ENCODE measurements at regions not wholly inside any gene's neighbourhood (a gene's known extent, or its start where the extent isn't known, plus 50 kb on each side); places are given as distances from the start of the nearest gene placed in this dataset.

DNA sequence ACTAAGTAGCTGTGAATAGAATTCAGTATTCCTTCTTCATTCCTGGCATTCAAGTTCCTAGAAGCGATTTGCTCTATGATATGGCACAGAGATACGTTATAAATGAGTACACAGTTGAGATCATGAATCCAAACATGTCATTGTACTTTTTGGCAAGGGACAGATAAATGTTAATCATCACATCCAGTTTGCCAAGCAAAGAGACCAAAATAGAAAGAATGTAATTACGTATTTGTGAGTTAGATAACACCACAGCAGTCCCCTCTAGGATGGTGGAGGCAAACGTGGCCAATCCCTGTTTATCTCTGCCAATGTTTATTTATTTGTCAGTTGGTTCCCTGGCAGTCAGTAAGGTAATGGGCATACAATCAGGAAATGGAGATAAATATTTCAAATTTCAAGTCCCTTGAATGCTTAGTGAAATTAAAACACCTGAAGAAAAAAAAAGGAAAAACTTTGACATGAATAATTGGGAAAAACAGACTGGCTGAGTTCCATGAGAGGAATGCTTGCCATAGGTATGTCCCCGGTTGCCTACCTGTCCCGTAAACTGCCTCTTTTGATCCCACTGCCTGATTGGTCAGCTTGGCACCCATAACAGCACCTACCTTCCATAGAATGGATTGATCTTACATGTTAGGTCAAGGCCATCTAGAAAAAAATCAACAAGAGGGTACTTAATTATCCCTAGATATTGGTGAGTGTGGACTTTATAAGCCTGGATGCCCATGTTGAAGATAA lies 451.1 kb upstream of the NETO1 start:
- H3K4me3 ChIP-seq (ENCODE audit: low read depth, low read length) = no peak overlapping the region
- DNase-seq (ENCODE audit: low read depth) = peak; percentile 0

DNA sequence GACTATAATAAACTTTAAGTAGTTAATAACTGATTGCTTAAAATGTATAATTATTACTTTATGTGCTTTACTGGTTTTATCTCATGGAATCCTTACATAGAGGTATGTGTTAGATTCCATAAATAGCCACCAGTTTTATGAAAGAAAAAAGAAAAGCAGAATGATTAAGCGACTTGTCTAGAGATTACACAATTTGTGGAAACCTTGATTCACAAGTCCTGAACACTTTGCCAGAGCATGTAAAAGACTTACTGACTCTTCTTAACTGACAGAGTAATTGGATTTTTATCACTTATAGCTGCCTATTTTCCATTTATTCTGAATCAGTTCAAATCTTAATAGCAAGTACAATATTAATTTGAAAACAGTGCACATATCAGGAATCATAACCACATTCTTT lies 448.7 kb upstream of the NETO1 start:
- no peak overlapping the region for H3K4me3 ChIP-seq (ENCODE audit: low read depth, low read length)
- peak; percentile 9 for DNase-seq (ENCODE audit: low read depth)

DNA sequence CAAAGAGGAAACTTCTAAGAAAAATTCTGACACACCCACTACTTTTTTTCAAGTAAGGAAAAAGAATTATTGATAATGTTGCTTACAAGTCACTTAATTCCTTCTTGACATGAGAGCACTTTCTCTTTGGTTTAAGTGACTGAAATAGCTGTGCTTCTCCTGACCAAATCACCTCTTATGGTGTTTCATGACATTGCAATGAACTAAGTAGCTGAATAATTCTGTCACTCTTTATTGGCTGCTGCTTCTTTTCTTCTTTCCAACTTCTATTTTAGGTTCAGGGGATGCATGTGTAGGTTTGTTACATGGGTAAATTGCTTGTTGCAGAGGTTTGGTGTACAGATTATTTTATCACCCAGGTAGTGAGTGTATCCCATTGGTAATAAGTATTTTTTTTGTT lies 447.6 kb upstream of the NETO1 start:
- no peak for DNase-seq (ENCODE audit: low read depth)
- no peak overlapping the region for H3K4me3 ChIP-seq (ENCODE audit: low read depth, low read length)

DNA sequence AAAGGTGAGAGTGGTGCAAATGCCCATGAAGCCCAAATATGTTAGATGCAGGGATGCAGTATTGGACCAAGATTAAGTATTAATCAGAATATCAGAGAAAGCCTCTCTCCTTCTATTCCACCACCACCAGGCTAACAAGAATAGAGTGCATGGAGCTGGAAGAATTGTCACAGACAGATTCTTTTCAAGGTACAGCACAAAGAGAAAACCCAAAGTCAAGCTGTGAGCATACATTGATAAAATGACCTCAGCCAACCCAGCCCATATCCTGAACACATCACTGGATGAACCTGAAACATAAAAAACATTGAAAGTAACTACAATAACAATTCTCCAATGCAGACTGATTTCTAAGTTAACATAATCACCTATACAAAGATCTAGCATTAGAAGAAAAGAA lies 445.7 kb upstream of the NETO1 start:
- no peak overlapping the region for H3K4me3 ChIP-seq (ENCODE audit: low read depth, low read length)
- no peak for DNase-seq (ENCODE audit: low read depth)

DNA sequence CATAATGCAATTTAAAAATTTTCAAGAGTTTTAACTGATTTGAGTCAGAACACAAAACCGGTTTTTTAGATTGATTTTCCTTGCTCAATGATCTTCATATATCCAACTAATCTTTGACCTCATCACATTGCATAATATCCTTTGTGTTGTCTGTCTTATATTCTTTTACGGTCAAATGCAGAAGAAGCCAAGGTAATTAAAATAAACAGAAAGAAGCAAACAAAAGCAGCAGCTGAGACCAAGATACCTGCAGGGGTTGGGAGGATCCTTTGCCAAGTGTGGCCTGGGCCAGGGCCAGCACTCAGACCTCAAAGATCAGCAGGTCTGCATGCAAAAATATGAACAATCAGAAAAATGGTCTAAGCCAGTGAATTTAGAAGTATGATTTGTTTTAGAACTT lies 428.9 kb upstream of the NETO1 start:
- DNase-seq (ENCODE audit: low read depth) = no peak
- H3K4me3 ChIP-seq (ENCODE audit: low read depth, low read length) = no peak overlapping the region

DNA sequence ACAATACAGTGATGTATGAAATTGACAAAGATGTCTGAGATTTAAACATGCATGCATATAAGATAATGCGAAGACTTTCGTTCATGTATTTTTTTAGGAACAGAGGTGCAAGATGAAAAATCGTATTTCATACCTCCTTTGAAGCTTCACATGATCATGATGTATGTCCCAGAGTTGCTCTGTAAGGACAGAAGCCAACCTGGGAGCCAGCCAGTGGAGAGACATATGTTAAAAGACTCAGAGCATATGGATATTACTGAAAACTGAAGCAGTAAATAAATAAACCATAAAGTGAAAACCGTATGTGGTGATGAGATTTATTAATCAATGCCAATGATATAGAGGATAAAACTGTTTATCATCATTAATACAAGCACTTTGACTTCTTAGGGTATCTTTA lies 424.4 kb upstream of the NETO1 start:
- DNase-seq (ENCODE audit: low read depth) = no peak
- H3K4me3 ChIP-seq (ENCODE audit: low read depth, low read length) = no peak overlapping the region

DNA sequence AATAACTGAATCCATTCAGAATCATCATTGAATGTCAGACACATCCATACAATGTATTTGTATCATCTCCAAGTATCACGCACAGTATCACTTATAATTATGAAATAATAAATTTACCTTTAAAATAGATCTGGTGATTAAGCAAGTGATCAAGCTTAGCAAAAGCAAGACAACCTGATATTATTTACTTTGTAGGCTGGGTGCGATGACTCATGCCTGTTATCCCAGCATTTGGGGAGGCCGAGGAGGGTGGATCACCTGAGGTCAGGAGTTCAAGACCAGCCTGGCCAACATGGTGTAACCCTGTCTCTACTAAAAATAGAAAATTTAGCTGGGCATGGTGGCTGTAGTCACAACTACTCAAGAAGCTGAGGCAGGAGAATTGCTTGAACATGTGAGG lies 421.0 kb upstream of the NETO1 start:
- H3K4me3 ChIP-seq (ENCODE audit: low read depth, low read length) = no peak overlapping the region
- DNase-seq (ENCODE audit: low read depth) = no peak

DNA sequence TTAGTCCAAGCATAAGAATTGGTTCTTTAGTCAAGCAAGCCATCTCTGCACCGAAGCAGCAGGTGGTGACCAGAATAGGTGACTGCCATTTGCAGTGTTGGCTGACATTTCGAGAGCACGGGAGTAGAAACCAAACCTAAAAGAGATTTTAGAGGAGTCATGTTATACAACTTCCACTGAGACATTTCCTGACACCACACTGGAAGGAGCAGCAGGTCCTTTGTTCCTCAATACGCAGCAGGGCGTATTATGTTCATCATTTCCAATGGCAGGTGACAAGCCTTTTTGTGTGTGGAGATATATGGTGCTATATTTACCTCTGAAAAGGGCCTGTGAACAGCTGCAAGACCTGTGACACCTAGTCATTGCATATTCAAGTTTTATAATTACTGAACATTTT lies 418.8 kb upstream of the NETO1 start:
- no peak overlapping the region for H3K4me3 ChIP-seq (ENCODE audit: low read depth, low read length)
- no peak for DNase-seq (ENCODE audit: low read depth)

DNA sequence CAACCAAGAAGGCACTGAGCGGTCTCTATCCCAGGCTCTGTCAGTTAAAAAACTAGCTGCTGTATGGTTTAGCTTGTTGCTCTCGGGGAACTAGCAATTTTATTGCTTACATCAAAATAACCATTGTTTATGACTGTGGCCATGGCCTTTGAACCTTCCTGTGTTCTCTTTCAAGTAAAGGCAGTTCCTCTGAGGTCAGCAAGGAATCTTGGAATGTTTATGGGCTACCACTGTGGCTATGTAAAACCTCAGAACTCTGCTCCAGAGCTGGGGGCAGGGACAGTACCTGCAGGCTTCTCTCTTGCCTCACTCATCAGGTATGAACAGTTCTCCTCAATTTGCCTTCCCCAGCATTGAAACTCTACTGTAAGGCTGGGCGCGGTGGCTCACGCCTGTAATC lies 416.0 kb upstream of the NETO1 start:
- H3K4me3 ChIP-seq (ENCODE audit: low read depth, low read length) = no peak overlapping the region
- DNase-seq (ENCODE audit: low read depth) = peak; percentile 31

DNA sequence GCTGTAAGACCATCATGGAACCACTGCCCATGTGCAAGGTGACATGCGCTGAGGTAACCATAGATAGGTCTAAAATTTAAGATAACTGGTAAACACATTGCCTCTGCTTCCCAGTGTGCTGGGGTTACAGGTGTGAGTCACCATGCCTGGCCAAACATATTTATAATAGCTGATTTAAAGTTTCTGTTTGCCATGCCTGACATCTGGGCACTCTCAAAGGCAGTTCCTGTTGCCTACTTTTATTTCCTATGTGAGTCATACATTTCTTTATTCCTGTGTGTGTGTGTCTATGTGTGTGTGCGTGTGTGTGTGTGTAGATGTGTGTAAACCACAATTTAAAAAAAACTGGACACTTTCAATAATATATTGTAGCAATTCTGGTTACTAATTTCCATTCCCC lies 415.2 kb upstream of the NETO1 start:
- no peak overlapping the region for H3K4me3 ChIP-seq (ENCODE audit: low read depth, low read length)
- DNase-seq (ENCODE audit: low read depth) = peak; percentile 11

DNA sequence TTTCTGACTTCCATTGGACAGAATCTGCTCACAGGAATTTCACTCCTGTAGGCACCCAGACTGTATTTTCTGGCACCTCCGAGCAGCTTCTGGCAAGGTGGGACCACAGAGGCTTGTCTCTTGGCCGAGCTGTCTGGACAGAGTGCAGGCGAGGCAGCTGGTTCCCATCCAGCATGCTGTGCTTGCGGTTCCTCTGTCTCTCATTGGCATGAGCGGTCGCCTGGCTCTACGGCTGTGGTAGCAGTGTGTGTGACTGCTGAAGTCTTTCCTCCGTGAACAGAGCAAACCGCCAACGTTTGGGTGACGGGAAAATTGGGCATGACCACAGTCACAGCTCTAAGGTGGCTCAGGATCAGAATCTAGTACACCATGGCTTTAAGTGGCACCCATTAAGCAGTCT lies 411.7 kb upstream of the NETO1 start:
- no peak overlapping the region for H3K4me3 ChIP-seq (ENCODE audit: low read depth, low read length)
- DNase-seq (ENCODE audit: low read depth) = no peak

DNA sequence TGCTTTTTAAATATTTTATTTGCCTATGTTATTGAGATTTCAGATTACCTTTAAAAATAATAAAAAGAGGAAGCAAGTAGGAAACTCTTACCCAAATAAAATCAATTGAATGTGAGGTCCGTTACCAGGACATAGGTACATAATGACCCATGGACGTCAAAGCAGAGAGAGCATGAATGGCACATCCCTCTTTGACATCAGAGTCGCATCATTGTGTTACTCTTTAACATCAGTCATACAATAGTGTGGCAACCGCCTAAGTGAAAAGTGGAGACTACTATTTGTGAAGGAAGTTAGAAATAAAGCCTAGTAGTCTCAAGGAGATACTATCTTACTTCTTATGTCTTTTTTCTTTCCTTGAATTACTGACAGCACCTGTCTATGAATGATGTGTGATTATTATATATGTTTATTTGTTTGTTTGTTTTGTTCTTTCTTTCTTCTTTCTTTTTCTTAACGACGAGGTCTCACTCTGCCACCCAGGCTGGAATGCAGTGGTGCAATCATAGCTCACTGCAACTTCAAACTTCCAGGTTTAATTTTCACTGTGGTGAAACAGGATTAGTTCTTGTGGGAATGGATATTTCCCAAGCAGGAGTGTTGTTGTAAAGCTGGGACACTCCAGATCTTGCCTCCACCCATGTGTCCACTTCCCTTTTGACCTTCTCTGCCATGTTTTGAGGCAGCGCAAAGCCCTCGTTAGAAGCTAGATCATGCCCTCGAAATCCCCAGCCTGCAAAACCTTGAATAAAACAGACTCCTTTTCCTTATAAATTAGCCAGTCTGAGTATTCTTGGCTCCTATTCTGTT lies 407.2 kb upstream of the NETO1 start:
- no peak overlapping the region for H3K4me3 ChIP-seq (ENCODE audit: low read depth, low read length)
- DNase-seq (ENCODE audit: low read depth) = no peak

DNA sequence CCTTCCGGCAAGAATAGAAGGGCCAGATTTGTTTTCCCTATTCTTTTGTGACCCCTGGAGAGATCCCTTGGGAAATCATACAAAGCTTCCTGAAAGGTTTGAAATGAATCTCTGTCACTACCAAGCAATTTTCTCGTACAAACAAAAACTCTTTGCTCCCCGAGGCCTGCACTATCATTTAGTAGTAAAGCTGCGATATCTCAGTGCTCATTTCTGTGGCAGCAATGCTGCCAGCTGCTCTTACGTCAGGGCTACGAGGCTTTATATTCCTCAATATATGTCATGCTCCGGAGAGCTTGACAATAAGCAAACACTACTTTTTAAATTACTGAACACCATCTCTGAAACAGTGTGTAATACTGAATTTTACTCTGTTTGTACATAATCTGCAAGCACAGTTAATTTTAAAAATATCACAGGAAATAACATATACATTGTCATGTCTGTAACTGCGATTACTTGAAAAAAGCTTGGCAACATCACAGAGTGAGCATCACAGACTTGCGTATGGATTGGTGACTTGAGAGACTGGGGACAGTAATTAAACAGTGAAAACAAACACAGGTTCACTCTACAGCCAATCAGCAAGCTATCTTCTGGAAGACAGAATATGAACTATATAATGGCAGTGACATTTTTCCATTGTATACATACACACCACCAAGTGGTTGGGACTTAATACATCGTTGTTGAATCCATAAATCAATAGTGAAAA lies 403.3 kb upstream of the NETO1 start:
- no peak overlapping the region for H3K4me3 ChIP-seq (ENCODE audit: low read depth, low read length)

DNA sequence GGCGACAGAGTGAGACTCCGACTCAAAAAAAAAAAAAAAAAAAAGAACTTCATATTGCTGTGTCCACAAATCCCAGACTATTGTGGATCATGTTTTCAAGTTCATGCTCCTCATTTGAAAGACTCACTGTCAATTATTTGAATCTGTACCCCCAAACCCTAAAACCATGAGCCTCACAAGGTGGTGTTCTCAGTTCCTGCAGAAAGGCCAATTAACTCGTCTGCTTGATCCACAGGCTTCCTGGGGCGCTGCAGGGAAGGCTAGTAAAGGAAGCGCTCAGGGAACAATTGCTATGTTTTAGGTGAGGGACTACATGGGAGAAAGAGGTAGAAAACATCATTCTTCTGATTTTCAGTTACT lies 396.8 kb upstream of the NETO1 start:
- no peak overlapping the region for H3K4me3 ChIP-seq (ENCODE audit: low read depth, low read length)
- no peak for DNase-seq (ENCODE audit: low read depth)

More for the DNA sequence above, 403.3 kb upstream of the NETO1 start:
- DNase-seq (ENCODE audit: low read depth) = no peak

DNA sequence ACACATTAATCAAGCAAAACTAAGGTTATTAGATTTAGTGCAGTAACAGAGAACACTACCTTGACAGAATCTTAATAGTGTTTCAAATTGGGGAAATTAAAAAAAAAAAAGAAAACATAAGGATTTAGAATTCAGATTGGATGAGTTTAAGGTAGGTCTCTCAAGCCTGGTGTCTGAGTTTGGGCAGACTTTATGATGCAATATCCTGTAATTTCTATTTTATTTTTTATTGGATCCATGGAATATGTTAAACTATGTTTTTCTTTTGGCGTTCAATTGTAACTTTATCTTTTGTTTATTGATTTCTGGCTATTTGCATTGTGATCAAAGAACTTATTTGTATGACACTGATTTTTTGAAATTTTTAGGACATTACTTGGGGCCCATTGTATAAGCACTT lies 394.1 kb upstream of the NETO1 start:
- no peak for DNase-seq (ENCODE audit: low read depth)
- H3K4me3 ChIP-seq (ENCODE audit: low read depth, low read length) = no peak overlapping the region

DNA sequence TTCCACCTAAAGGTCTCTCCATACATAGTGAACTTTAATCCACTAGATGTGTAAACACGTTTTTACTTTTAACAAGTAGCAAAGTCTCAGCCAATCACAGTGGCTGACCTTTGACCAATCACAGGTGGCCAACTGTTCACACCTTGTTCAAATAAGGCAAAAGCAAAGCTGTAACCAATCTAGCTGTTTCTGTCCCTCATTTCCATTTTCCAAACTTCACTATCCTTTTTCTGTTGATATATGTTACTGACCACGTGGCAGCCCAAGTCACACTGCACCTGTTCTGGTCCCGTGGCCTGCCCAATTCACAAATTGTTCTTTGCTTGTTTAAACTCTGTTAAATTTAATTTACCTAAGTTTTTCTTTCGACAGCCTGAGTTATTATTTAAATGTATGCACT lies 393.5 kb upstream of the NETO1 start:
- no peak overlapping the region for H3K4me3 ChIP-seq (ENCODE audit: low read depth, low read length)

DNA sequence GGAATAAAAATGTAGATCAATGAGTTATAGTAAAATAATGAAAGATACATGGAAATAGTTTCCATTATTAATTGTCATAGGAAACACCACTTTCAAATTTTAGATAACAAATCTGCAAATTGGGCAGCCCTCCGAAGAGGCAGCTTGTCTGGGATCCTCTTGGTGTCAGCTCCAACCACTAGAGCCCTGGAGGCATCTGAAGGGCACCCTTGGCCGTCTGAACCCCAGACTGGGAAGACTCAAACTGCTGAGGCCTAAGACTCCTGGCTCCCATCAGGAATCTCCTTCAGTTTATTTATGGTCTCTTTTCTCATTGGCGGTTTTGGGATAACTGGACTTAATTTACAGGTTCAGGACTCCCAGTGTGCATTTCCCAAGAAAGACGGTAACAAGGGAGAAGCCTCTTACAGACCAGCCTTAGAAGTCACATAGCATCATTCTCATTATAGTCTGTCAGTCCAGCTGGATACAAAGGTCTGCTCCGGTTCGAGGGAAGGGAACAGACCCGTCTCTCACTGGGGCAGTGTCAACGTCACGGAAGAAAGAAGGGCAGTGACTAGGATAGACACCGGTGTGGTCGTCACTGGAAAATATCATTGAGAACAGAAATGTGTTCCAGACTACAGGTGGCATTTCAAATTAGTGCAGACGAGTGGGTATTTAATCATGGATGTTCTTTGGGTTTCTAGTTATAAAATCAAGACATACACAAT lies 390.7 kb upstream of the NETO1 start:
- no peak for DNase-seq (ENCODE audit: low read depth)
- H3K4me3 ChIP-seq (ENCODE audit: low read depth, low read length) = no peak overlapping the region

More for the DNA sequence above, 393.5 kb upstream of the NETO1 start:
- DNase-seq (ENCODE audit: low read depth) = no peak

DNA sequence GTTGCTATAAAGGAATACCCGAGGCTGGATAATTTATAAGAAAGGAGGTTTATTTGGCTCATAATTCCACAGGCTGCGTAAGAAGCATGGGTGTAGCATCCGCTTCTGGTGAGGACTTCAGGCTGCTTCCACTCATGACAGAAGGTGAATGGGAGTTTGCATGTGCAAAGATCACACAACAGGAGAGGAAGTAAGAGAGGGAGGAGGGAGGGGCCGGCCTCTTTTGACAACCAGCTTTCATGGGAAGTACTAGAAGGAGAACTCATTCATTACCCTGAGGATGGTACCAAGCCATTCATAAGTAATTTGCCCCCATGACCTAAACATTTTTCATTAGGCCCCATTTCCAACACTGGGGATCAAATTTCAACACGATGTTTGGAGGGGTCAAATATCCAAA lies 386.8 kb upstream of the NETO1 start:
- H3K4me3 ChIP-seq (ENCODE audit: low read depth, low read length) = no peak overlapping the region
- DNase-seq (ENCODE audit: low read depth) = no peak

DNA sequence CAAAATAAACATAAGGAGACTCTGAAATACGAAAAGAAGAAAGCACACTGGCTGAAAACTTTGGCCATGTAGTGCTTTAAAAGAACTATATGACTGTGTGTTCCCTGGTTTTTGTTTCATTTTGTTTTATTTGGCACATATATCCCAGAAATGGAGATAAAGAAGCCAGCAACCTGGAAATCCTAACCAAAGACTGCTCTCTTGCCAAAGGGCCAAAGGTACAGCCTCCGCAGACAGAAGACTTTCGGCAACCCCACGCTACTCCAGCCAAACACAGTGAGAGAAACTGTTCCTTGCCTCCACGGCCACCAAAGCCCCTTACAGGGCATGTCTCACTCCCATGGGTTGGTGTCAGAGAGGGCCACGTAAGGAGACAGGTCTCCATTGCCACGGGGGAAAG lies 381.2 kb upstream of the NETO1 start:
- no peak overlapping the region for H3K4me3 ChIP-seq (ENCODE audit: low read depth, low read length)
- DNase-seq (ENCODE audit: low read depth) = no peak

DNA sequence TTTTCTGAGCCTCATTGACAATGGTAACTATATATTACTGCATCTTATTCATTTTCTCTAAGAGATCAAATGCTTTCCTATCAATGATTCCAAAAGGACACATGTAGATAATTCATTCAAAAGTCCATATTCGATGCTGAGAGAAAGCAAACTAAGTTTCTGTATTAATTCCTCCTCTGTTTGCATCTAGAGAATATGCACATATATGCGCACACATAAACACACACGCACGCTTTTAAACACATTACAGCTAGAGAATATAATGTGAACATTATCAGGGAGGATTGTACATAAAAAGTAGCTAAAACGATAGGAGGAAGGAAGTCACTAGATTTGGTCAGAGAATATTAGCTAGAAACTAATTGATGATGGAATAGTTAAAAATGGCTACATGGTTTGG lies 379.0 kb upstream of the NETO1 start:
- no peak overlapping the region for H3K4me3 ChIP-seq (ENCODE audit: low read depth, low read length)
- no peak for DNase-seq (ENCODE audit: low read depth)

Data from skeletal muscle cell (primary cell).